Stimulated activated CD8-positive, alpha-beta memory T cell treated with anti-CD3 and anti-CD28 coated beads, Interleukin-12 subunit alpha, Interleukin-12 subunit beta, amount 100 ng/mL, for 1 hour (primary cell): ENCODE measurements at regions not wholly inside any gene's neighbourhood (a gene's known extent, or its start where the extent isn't known, plus 50 kb on each side); places are given as distances from the start of the nearest gene placed in this dataset.

Experiments
- DNase-seq: peaks from one replicate; pipeline ENCODE4 v3.0.0-alpha.2; 2020; ENCODE audit warnings: low read depth

DNA sequence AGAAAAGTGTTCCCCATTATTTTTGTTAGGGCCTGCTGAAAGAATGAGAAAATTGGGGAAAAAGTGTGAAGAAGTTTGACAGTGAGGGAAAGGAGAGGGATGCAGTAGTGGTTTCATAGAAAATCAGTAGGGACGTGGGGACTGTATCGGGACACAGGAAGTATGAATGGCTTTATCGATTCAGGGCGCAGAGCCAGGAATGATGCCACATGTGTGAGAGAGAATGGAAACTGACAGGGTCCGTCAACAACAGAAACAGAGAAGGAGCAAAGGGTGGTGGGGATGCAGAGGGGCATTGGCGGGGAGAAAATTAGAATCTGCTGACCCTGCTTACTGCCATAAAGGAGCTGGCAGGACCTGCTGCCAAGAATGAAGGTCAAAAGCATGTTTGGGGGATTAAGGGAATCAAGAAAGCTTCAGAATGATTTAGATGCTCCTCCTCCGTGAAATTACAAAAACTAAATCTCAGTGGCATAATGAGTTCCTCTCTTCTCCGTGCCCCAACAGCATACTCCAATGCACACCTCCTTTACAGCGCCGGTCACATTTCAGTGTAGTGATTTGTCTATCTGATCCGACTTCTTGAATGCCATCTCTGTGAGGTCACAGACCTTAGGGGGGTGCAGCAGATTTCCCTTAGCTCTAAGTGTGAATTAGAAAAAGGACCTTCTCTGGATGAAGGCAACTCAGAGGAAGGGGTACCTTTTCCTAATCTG lies 92.6 kb downstream of the EMP1 start:
- DNase-seq = no peak

DNA sequence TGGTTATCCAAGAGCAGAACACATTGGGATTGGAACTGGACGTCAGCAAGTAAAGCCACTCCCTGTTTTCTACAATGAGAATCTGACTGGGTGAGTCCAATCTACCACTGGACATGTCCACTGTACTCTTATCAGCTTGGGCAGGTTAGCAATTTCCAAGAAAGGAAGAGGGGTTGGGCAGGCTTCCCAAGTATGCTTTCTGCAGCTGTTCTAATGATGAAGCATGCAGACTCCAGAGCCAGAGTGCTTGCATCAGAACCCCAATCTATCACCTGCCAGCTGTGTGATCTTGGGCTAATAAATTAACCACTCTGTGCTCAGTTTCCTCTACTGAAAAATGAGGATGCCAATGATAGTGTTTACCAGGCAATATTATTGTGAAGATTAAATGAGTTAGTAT lies 92.0 kb downstream of the EMP1 start:
- DNase-seq = no peak

DNA sequence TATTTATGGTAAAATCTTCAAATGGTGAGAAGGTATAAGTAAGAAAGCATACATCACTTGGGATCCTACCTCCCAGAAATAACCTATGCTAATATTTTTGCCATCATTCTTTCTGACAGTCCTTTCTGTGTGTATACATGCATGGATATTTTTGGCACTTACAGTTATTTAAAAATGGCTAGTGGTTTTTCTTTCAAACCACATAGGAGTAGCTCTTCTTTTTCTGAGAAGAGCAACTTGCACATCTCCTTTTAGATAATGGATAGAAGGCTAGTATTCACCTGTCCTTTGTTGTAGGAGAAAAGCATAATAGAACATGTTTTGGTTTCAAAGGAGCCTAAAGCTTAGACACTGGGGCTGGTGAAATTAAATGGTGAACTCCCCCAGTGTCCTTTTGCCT lies 87.3 kb downstream of the EMP1 start:
- DNase-seq = no peak

DNA sequence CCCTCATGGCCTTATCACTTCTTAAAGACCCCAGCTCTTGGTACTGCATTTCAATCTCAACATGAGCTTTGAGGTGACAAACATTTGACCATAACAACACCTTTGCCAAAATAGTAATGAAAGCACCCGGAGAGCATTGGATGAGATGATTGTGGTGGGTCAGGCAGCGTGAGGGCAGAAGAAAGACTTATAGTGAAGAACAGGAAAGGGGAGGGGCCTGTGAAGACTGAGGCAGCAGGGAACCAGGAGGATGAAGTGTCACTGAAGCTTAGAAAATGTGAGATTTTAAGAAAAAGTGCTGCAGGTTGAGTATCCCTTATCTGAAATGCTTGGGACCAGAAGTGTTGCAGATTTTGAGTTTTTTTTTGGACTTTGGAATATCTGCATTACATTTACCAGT lies 86.3 kb downstream of the EMP1 start:
- DNase-seq = no peak

DNA sequence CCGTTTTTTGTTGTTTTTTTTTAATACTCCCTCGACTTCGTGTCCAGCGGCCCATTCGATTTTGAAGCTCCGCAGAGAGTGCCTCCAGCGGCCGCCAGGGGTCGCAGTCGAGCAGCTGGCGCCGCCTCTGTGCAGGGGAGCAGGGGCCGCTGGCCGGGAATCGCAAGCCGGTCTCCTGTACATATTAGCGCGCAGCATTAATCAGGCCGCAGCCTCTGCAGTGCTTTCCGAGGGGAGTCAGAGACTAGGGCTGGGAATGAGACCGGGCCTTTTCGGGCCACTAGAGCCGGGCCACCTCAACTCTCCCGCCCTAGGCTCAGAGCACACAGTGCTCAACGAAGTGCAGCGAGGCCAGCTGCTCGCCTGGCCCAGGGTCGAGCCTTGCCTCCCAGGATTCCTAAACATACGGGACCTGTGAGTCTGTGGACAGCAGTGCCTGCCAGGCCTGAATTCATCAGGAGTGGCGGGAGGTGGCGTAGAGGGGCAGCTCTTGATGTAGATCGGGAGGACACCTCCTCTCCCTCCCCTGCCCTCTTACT lies 81.8 kb downstream of the EMP1 start:
- DNase-seq = peak; percentile 29

DNA sequence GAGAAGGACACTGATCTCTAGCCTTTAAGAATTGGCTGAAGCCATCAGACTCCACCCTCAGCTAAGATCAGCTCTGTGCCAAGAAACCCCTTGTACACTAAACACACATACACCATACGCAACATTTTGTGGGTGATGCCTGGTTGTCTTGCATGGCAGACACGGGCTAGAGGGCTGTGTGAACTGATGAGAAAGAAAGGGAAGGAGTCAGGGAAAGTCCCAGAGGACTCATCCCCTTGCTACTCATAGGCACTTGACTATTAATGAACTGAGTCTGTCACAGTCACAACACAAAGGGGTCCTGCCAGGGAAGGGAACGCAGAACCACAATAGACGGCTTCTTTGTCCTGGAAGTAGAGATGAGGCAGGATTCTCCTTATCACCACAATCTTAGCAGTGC lies 80.8 kb downstream of the EMP1 start:
- DNase-seq = no peak

DNA sequence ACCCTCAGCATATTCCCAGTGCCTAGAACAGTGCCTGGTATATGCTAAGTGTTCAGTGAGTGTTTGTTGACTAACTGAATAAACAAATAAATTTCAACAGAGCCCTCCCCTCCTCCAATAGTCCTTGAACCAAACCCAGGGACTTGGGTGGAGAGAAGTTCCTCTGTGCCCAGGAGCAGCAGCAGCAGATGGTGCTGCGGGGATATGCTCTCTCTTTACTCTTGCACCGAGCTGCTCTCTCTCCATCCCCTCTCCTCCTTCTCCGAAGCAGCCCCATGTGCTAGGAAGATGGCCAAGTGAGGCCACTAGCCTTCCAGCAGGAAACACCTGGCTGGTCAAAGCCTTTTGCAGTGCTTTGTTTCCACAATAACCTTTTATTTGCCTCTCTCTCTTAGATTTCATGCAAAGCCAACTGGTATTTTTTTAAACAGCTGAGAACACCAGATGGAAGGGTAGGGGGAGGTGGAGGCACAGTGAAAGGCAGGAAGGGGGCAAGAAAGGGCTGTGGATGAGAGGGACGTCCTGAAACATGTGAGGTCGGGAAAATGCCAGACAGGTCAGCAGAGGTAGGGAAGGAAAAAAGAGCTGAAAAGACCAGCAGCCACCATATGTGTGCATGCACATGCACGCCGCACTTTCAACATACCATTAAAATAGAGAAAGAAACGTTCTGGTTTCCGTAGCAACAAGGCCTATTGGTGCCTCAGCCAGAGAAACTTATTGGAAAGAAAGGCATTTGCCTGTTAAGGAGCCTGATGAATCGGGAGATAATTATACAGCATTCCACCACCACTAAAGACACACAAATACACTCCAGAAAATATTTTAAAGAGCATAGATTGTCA lies 78.9 kb downstream of the EMP1 start:
- DNase-seq = no peak

DNA sequence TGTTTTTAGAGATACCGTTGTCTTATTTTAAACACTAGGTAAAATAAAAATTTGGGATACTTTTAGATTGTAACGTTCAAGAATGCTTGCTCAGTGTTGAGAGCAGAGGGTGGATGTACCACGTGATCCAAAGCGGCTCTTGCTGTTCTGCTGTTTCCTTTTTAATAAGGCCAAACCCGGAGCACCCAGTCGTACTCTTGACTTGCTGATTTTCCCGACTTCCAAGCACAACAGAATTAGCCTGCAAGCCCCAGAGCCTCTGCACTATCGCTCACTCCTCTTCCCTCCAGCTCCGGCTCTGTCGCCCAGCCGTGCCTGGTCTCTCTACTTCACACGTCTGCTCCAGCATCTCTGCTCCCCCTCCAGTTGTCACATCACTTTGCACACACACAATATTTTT lies 77.3 kb downstream of the EMP1 start:
- no peak for DNase-seq

DNA sequence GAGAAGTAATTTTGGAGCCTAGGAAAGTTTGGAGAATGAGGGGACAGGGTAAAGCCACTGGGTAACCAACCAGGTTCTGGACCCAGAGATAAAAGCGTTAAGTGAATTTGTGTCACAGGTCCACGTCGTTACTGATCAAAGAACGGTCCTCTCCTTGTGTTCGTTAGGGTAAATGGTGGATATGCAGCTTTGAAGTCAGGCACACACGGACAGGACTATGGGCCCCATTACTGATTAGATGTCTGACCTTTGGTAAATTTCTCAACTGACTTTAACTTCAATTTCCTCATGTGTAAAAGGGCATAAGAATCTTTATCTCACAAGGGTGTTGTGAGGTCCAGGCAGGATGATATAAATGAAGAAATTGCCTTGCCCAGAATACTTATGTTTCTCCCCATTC lies 76.6 kb downstream of the EMP1 start:
- no peak for DNase-seq

DNA sequence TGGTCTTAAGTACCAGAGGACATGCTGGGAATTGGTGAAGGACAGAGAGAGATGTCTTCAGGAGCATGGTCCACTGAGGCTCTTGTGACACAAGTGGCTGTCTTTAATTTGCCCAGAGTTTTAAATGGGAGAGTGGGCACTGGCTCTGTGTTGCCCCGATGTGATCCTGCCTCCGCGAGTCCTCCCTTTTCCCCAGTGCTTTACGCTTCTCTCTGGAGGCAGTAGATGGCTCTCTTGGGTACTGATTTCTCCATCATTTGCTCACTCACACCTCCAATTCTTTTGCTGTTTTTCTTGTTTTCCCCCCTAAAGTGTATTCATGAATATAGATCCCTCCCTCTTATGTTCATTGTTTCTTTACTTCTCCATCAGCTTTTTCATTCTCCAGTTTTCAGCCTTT lies 74.3 kb downstream of the EMP1 start:
- DNase-seq = no peak
